SK-N-SH (cell line): ENCODE measurements at regions not wholly inside any gene's neighbourhood (a gene's known extent, or its start where the extent isn't known, plus 50 kb on each side); places are given as distances from the start of the nearest gene placed in this dataset.

Experiments
- CTCF ChIP-seq: fragments of 200-600 bp; sonication (generic); IDR thresholded peaks from 2 replicates; pipeline ENCODE4 v1.6.1; 2017; ENCODE audit warnings: antibody characterized with exemption, mild to moderate bottlenecking, moderate library complexity
- EZH2phosphoT487 ChIP-seq: fragments of 200-600 bp; sonication (generic); IDR thresholded peaks from 2 replicates; pipeline ENCODE4 v1.6.1; 2017; ENCODE audit warnings: low read depth, mixed run types, mild to moderate bottlenecking, antibody characterized with exemption, moderate library complexity, borderline replicate concordance
- GATA2 ChIP-seq: sonication (generic); formaldehyde crosslinking; IDR thresholded peaks from 2 replicates; pipeline ENCODE4 v1.5.0; 2020; ENCODE audit warnings: mild to moderate bottlenecking, missing genetic modification reagents
- NRF1 ChIP-seq: IDR thresholded peaks from 2 replicates; pipeline ENCODE4 v1.6.1; 2012; ENCODE audit warnings: low read depth, mild to moderate bottlenecking, low read length
- POLR2AphosphoS5 ChIP-seq: IDR thresholded peaks from 2 replicates; pipeline ENCODE4 v1.6.1; 2012; ENCODE audit warnings: low read depth, low read length
- REST ChIP-seq: IDR thresholded peaks from 2 replicates; pipeline ENCODE4 v1.6.1; 2012; ENCODE audit warnings: mild to moderate bottlenecking, low read depth, low read length, moderate library complexity
- TAF1 ChIP-seq: IDR thresholded peaks from 2 replicates; pipeline ENCODE4 v1.6.1; 2012; ENCODE audit warnings: low read depth, mild to moderate bottlenecking, low read length, moderate library complexity, borderline replicate concordance
- ZBTB33 ChIP-seq: IDR thresholded peaks from 2 replicates; pipeline ENCODE4 v1.4.0; 2012; ENCODE audit warnings: low read depth, borderline replicate concordance

GRCh38 chr10:130560116-130560515 lies 423.9 kb downstream of the GLRX3 start:
- no peak for TF ChIP-seq POLR2AphosphoS5
- no peak for TF ChIP-seq CTCF
- TF ChIP-seq EZH2phosphoT487, result no peak
- no peak for TF ChIP-seq ZBTB33
- TF ChIP-seq REST, result no peak
- TF ChIP-seq TAF1, result no peak
- no peak for TF ChIP-seq GATA2
- no peak for TF ChIP-seq NRF1
